Lung (tissue), 11 donors: ENCODE measurements at regions not wholly inside any gene's neighbourhood (a gene's known extent, or its start where the extent isn't known, plus 50 kb on each side); places are given as distances from the start of the nearest gene placed in this dataset.

Experiments used
- ATAC-seq: fragments of 200-7000 bp; cut with Tn5 transposase; one replicate; pipeline ENCODE4 v1.9.1; 2020; ENCODE audit warnings: moderate number of reproducible peaks; ENCODE audit not compliant: insufficient read depth, low FRiP score
- DNase-seq, 3 donors: peaks; one replicate each; pipeline ENCODE4 v3.0.0-alpha.2; 2013 to 2017
- H3K27ac ChIP-seq, 2 donors: one replicate each; pipeline ENCODE4 v1.5.1; 2013; ENCODE audit warnings: mild to moderate bottlenecking in 2 of 2, moderate library complexity in 2 of 2, control low read depth in 1 of 2, inconsistent platforms in 1 of 2, low read depth in 1 of 2, low read length in 1 of 2
- H3K27me3 ChIP-seq, 3 donors: one replicate each; pipeline ENCODE4 v1.5.1; 2013; ENCODE audit warnings: low read length in 2 of 3; ENCODE audit not compliant: control insufficient read depth in 3 of 3, insufficient read depth in 3 of 3
- H3K36me3 ChIP-seq, 4 donors: one replicate each; pipeline ENCODE4 v1.5.1; 2013; ENCODE audit warnings: low read length in 4 of 4, mild to moderate bottlenecking in 1 of 4, moderate library complexity in 1 of 4; ENCODE audit not compliant: control insufficient read depth in 4 of 4, insufficient read depth in 4 of 4
- H3K4me1 ChIP-seq, 5 donors: one replicate each; pipeline ENCODE4 v1.5.1; 2013; ENCODE audit warnings: low read length in 5 of 5, mild to moderate bottlenecking in 2 of 5, moderate library complexity in 1 of 5; ENCODE audit not compliant: control insufficient read depth in 5 of 5, insufficient read depth in 5 of 5
- H3K4me3 ChIP-seq: one replicate; pipeline ENCODE4 v1.5.1; 2013; ENCODE audit warnings: mild to moderate bottlenecking, control low read depth, moderate library complexity
- H3K9ac ChIP-seq, 2 donors: one replicate each; pipeline ENCODE4 v1.5.1; 2013; ENCODE audit warnings: low read length in 2 of 2, control low read depth in 1 of 2; ENCODE audit not compliant: insufficient read depth in 1 of 2
- H3K9me3 ChIP-seq, 4 donors: one replicate each; pipeline ENCODE4 v1.5.1; 2013; ENCODE audit warnings: low read length in 3 of 4, mild to moderate bottlenecking in 1 of 4, moderate library complexity in 1 of 4; ENCODE audit not compliant: control insufficient read depth in 4 of 4, insufficient read depth in 3 of 4
- CTCF ChIP-seq: IDR thresholded peaks from 2 replicates; pipeline ENCODE4 v1.5.1; 2012; ENCODE audit warnings: mild to moderate bottlenecking; ENCODE audit errors: control extremely low read depth, extremely low read depth
- WGBS, 2 donors: extraction: QIAGEN DNeasy Blood & Tissue Kit; methylation state at CpG; one replicate each; pipeline ENCODE4 v1.1.7; 2013; 5-methylcytosine and 5-hydroxymethylcytosine counted together
- donor health status: control.
- donor health status: control.
- donor health status: Bipolar disorder and iron deficiency.
- donor health status: healthy.
- donor health status: DM: yes; HTN: yes; CAD: no.

- no peaks in the 10 kb centered on the region for H3K36me3 ChIP-seq
- no peak overlapping the region for H3K4me3 ChIP-seq
- ATAC-seq (no peak), DNase-seq (no peak)
- H3K9ac ChIP-seq = no peak overlapping the region
- WGBS, 2 donors = 62 to 63% methylated on average over 1 of the region's 1 CpG
- H3K4me1 ChIP-seq = peaks cover 0 to 2% (median 0%) of the 10 kb centered on the region in 5 donors
- no peaks in the 10 kb centered on the region for H3K27me3 ChIP-seq
- H3K9me3 ChIP-seq = no peaks in the 10 kb centered on the region
- no peak for TF ChIP-seq CTCF
- no peak overlapping the region for H3K27ac ChIP-seq
Observed at GRCh38 chr12:25757037-25757665, 201.3 kb upstream of the RASSF8 start.

GRCh38 chr12:25759752-25760151 is 198.7 kb upstream of the RASSF8 start:
- ATAC-seq = no peak

GRCh38 chr12:25761356-25761755 is 197.1 kb upstream of the RASSF8 start:
- DNase-seq (no peak), ATAC-seq (no peak)
- Histone ChIP-seq H3K4me1 (peaks cover 0 to 2% (median 0%) of the 10 kb centered on the region in 5 donors), H3K9ac (no peak overlapping the region), H3K27ac (no peak overlapping the region), H3K9me3 (no peaks in the 10 kb centered on the region), H3K4me3 (no peak overlapping the region), H3K36me3 (no peaks in the 10 kb centered on the region), H3K27me3 (no peaks in the 10 kb centered on the region)
- WGBS, 2 donors = 83 to 89% methylated on average over 3 of the region's 3 CpGs
- no peak for TF ChIP-seq CTCF

More at GRCh38 chr12:25759752-25760151, 198.7 kb upstream of the RASSF8 start:
- Histone ChIP-seq H3K9me3 (no peaks in the 10 kb centered on the region), H3K27ac (no peak overlapping the region), H3K27me3 (no peaks in the 10 kb centered on the region), H3K4me3 (no peak overlapping the region), H3K36me3 (no peaks in the 10 kb centered on the region), H3K9ac (no peak overlapping the region), H3K4me1 (peaks cover 0 to 2% (median 0%) of the 10 kb centered on the region in 5 donors)
- no peak for DNase-seq
- 88 to 92% methylated on average over 2 of the region's 2 CpGs for WGBS, 2 donors
- TF ChIP-seq CTCF = no peak

- no peak for ATAC-seq
- Histone ChIP-seq H3K27ac (no peak overlapping the region), H3K9me3 (no peaks in the 10 kb centered on the region), H3K4me3 (no peak overlapping the region), H3K36me3 (no peaks in the 10 kb centered on the region), H3K9ac (no peak overlapping the region), H3K4me1 (peaks cover 0 to 8% (median 0%) of the 10 kb centered on the region in 5 donors), H3K27me3 (no peaks in the 10 kb centered on the region)
- DNase-seq = no peak
- TF ChIP-seq CTCF = no peak
- 91 to 92% methylated on average over 1 of the region's 1 CpG for WGBS, 2 donors
Observed at GRCh38 chr12:25764409-25764808, 194.1 kb upstream of the RASSF8 start.
